Endothelial cell of umbilical vein (primary cell): ENCODE measurements at regions not wholly inside any gene's neighbourhood (a gene's known extent, or its start where the extent isn't known, plus 50 kb on each side); places are given as distances from the start of the nearest gene placed in this dataset.

Source experiments
- BruUV-seq: library from RNA; stranded (reverse); fragments of 400-500 nt; replicated peaks from 2 replicates; lab custom pipeline; 2021; lab: Mats Ljungman, UMichigan
- CTCF ChIA-PET: fragments of 300-600, 350-600 bp; sonication (Branson Sonifier 250); formaldehyde crosslinking; loops from one replicate; lab custom pipeline; 2021; ENCODE audit warnings: antibody characterized with exemption, inconsistent platforms; lab: Charles Lee
- POLR2A ChIA-PET: fragments of 300-600, 350-600 bp; sonication (Branson Sonifier 250); formaldehyde crosslinking; loops from one replicate; lab custom pipeline; 2021; ENCODE audit warnings: antibody characterized with exemption, inconsistent platforms; lab: Charles Lee
- DNase-seq: peaks from one replicate; pipeline ENCODE4 v3.0.0-alpha.2; 2011; ENCODE audit warnings: low read depth, low spot score
- FAIRE-seq: peaks from 2 replicates; lab custom pipeline; 2011; peaks lifted over from hg19 to GRCh38; lab: Jason Lieb, UNC
- H2AFZ ChIP-seq: 2 replicates; pipeline ENCODE4 v1.6.0; 2012; ENCODE audit warnings: low read depth, low read length, control low read depth, inconsistent platforms
- H3K27ac ChIP-seq: 2 replicates; pipeline ENCODE4 v1.5.1; 2011; ENCODE audit warnings: low read depth, mild to moderate bottlenecking, control low read depth, low read length, moderate library complexity; ENCODE audit not compliant: insufficient read depth
- H3K27me3 ChIP-seq, 2 experiments: 2 replicates each; pipeline versions ENCODE4 v1.6.0 to v1.6.1; 2011; ENCODE audit warnings: low read length in 2 of 2, mixed read lengths in 1 of 2; ENCODE audit not compliant: control insufficient read depth in 2 of 2, insufficient read depth in 2 of 2
- H3K36me3 ChIP-seq, 2 experiments: 2 replicates in 1 of 2; 3 replicates in 1 of 2; pipeline ENCODE4 v1.5.1; 2011; ENCODE audit warnings: low read length in 2 of 2, mild to moderate bottlenecking in 1 of 2, moderate library complexity in 1 of 2; ENCODE audit not compliant: control insufficient read depth in 2 of 2, insufficient read depth in 2 of 2; ENCODE audit errors: extremely low read depth in 1 of 2
- H3K4me1 ChIP-seq: 3 replicates; pipeline ENCODE4 v1.5.1; 2011; ENCODE audit warnings: mild to moderate bottlenecking, low read length; ENCODE audit not compliant: control insufficient read depth, insufficient read depth; ENCODE audit errors: extremely low read depth
- H3K4me2 ChIP-seq: 2 replicates; pipeline ENCODE4 v1.6.1; 2011; ENCODE audit warnings: low read length, control low read depth, mixed read lengths; ENCODE audit not compliant: insufficient read depth
- H3K4me3 ChIP-seq, 3 experiments: fragments of 200-600 bp in 1 of 3; sonication (generic), shearing (Covaris generic) in 1 of 3; replicated peaks in 1 of 3; 2 replicates each; pipeline ENCODE4 v1.5.1; 2011 to 2016; ENCODE audit warnings: control low read depth in 3 of 3, low read length in 3 of 3, mild to moderate bottlenecking in 2 of 3, inconsistent platforms in 1 of 3, low read depth in 1 of 3, moderate library complexity in 1 of 3; ENCODE audit not compliant: insufficient read depth in 1 of 3
- H3K79me2 ChIP-seq: 2 replicates; pipeline ENCODE4 v1.6.0; 2012; ENCODE audit warnings: low read length, inconsistent platforms; ENCODE audit not compliant: control insufficient read depth, insufficient read depth
- H3K9ac ChIP-seq: replicated peaks from 2 replicates; pipeline ENCODE3; 2011; ENCODE audit warnings: low read length, control low read depth; ENCODE audit not compliant: insufficient read depth; ENCODE audit errors: extremely low read depth
- H3K9me1 ChIP-seq: replicated peaks from 3 replicates; pipeline ENCODE4 v1.6.0; 2011; ENCODE audit warnings: mild to moderate bottlenecking, low read length; ENCODE audit not compliant: control insufficient read depth, insufficient read depth; ENCODE audit errors: extremely low read depth
- H3K9me3 ChIP-seq: replicated peaks from 2 replicates; pipeline ENCODE4 v1.5.1; 2012; ENCODE audit warnings: low read length, inconsistent platforms; ENCODE audit not compliant: control insufficient read depth, insufficient read depth
- H4K20me1 ChIP-seq: replicated peaks from 2 replicates; pipeline ENCODE3; 2011; ENCODE audit warnings: mild to moderate bottlenecking, low read length; ENCODE audit not compliant: control insufficient read depth, insufficient read depth; ENCODE audit errors: extremely low read depth
- CTCF ChIP-seq, 2 donors: IDR thresholded peaks; 1 replicate in 1 of 2; 2 replicates in 1 of 2; pipeline ENCODE4 v1.5.1; 2011; ENCODE audit warnings: low read length in 2 of 2, mild to moderate bottlenecking in 2 of 2, moderate library complexity in 2 of 2, control low read depth in 1 of 2, inconsistent platforms in 1 of 2, low read depth in 1 of 2; ENCODE audit not compliant: insufficient read depth in 1 of 2; ENCODE audit errors: extremely low read depth in 1 of 2
- EZH2 ChIP-seq: IDR thresholded peaks from 2 replicates; pipeline ENCODE4 v1.6.1; 2012; ENCODE audit warnings: borderline replicate concordance, low read depth, mild to moderate bottlenecking, moderate library complexity, low read length, inconsistent platforms; ENCODE audit not compliant: severe bottlenecking
- FOS ChIP-seq: IDR thresholded peaks from 2 replicates; pipeline ENCODE4 v1.6.1; 2011; ENCODE audit warnings: mild to moderate bottlenecking, low read length, moderate library complexity, borderline replicate concordance; ENCODE audit not compliant: insufficient read depth
- GATA2 ChIP-seq: IDR thresholded peaks from 2 replicates; pipeline ENCODE4 v1.7.0; 2011; ENCODE audit warnings: low read depth, mild to moderate bottlenecking, moderate library complexity, mixed read lengths, low read length; ENCODE audit not compliant: insufficient read length, insufficient read depth
- JUN ChIP-seq: IDR thresholded peaks from 2 replicates; pipeline ENCODE4 v1.6.1; 2011; ENCODE audit warnings: borderline replicate concordance, low read depth; ENCODE audit not compliant: insufficient read length, insufficient read depth
- MAX ChIP-seq: IDR thresholded peaks from 2 replicates; pipeline ENCODE4 v1.6.1; 2011; ENCODE audit not compliant: insufficient read depth, insufficient read length
- MYC ChIP-seq: IDR thresholded peaks from one replicate; pipeline ENCODE4 v1.6.1; 2011; ENCODE audit warnings: mild to moderate bottlenecking, low read depth, low read length
- POLR2A ChIP-seq: IDR thresholded peaks from 2 replicates; pipeline ENCODE4 v1.6.1; 2012; ENCODE audit warnings: low read depth, mild to moderate bottlenecking, control low read depth, low read length
- POLR2AphosphoS5 ChIP-seq: IDR thresholded peaks from 2 replicates; pipeline ENCODE4 v1.6.1; 2012; ENCODE audit warnings: low read depth, mild to moderate bottlenecking, control low read depth, low read length, moderate library complexity; ENCODE audit not compliant: insufficient read depth
- dilution Hi-C: fragments of 300-500 bp; cut with MboI; formaldehyde crosslinking; loops from one replicate; pipeline ENCODE4 v1.15.0; 2019; ENCODE audit warnings: low sequenced_read_pairs; ENCODE audit not compliant: extremely low pct_ligation_motif_present
- intact Hi-C: fragments of 100-400 bp; cut with micrococcal nuclease; formaldehyde crosslinking; loops from one replicate; pipeline ENCODE4 v1.10.0; 2022

- H3K4me3 ChIP-seq: no peak overlapping the region
- no peaks in the 10 kb centered on the region for H3K79me2 ChIP-seq
- intact Hi-C loops: no loop called here
- no peaks in the 10 kb centered on the region for H3K27me3 ChIP-seq
- no TSS peak for BruUV-seq
- no peak for FAIRE-seq
- H4K20me1 ChIP-seq: no peaks in the 10 kb centered on the region
- dilution Hi-C loops: no loop called here
- no peak for DNase-seq
- no peak overlapping the region for H3K9ac ChIP-seq
- TF ChIP-seq JUN (no peak), EZH2 (no peak), FOS (no peak), GATA2 (no peak)
- no peaks in the 10 kb centered on the region for H3K9me1 ChIP-seq
- H3K27ac ChIP-seq: no peak overlapping the region
- no peaks in the 10 kb centered on the region for H3K9me3 ChIP-seq
- H2AFZ ChIP-seq: no peak overlapping the region
- CTCF ChIA-PET: no interaction called here
- no peaks in the 10 kb centered on the region for H3K4me1 ChIP-seq
- no peaks in the 10 kb centered on the region for H3K36me3 ChIP-seq
- H3K4me2 ChIP-seq: no peak overlapping the region
- POLR2A ChIA-PET: no interaction called here
Observed at GRCh38 chr15:69979262-69979661, 118.5 kb downstream of the TLE3 start.

- H3K9ac ChIP-seq: no peak overlapping the region
- no peaks in the 10 kb centered on the region for H3K9me3 ChIP-seq
- no peaks in the 10 kb centered on the region for H3K79me2 ChIP-seq
- no peaks in the 10 kb centered on the region for H4K20me1 ChIP-seq
- intact Hi-C loops (no loop called here), dilution Hi-C loops (no loop called here)
- H3K4me2 ChIP-seq: no peak overlapping the region
- BruUV-seq: no TSS peak
- ChIA-PET POLR2A (no interaction called here), CTCF (no interaction called here)
- no peak overlapping the region for H3K27ac ChIP-seq
- FAIRE-seq (no peak), DNase-seq (no peak)
- no peaks in the 10 kb centered on the region for H3K4me1 ChIP-seq
- H3K36me3 ChIP-seq: no peaks in the 10 kb centered on the region
- TF ChIP-seq EZH2: no peak
- TF ChIP-seq CTCF (IDR thresholded peaks at IDR 0.05; ENCODE audit: extremely low read depth in 1 of 2, insufficient read depth in 1 of 2, low read depth in 1 of 2, low read length in 2 of 2): no peak
- TF ChIP-seq JUN: no peak
- TF ChIP-seq MYC: no peak
- TF ChIP-seq POLR2A: no peak
- TF ChIP-seq GATA2: no peak
- TF ChIP-seq FOS: no peak
- no peak for TF ChIP-seq POLR2AphosphoS5
- no peak for TF ChIP-seq MAX
- no peak overlapping the region for H2AFZ ChIP-seq
- H3K4me3 ChIP-seq: no peak overlapping the region
- H3K9me1 ChIP-seq: no peaks in the 10 kb centered on the region
- H3K27me3 ChIP-seq: no peaks in the 10 kb centered on the region
Observed at GRCh38 chr15:69979783-69980182, 117.9 kb downstream of the TLE3 start.
